HUES6 (cell line): ENCODE measurements at regions not wholly inside any gene's neighbourhood (a gene's known extent, or its start where the extent isn't known, plus 50 kb on each side); places are given as distances from the start of the nearest gene placed in this dataset.

Source experiments
- H3K27ac ChIP-seq: 2 replicates; pipeline ENCODE4 v1.7.0; 2013; ENCODE audit warnings: low read depth, mild to moderate bottlenecking, low read length, inconsistent platforms
- H3K27me3 ChIP-seq: 2 replicates; pipeline ENCODE4 v1.6.1; 2013; ENCODE audit warnings: low read length; ENCODE audit not compliant: control insufficient read depth, insufficient read depth
- H3K36me3 ChIP-seq: 2 replicates; pipeline ENCODE4 v1.6.1; 2013; ENCODE audit warnings: low read length; ENCODE audit not compliant: control insufficient read depth, insufficient read depth
- H3K4me1 ChIP-seq: 2 replicates; pipeline ENCODE4 v1.6.1; 2013; ENCODE audit warnings: low read length; ENCODE audit not compliant: control insufficient read depth, insufficient read depth
- H3K4me3 ChIP-seq: 2 replicates; pipeline ENCODE4 v1.5.1; 2013; ENCODE audit warnings: low read depth, low read length
- H3K9ac ChIP-seq: one replicate; pipeline ENCODE4 v1.6.1; 2013; ENCODE audit warnings: mild to moderate bottlenecking, low read length
- H3K9me3 ChIP-seq: 2 replicates; pipeline ENCODE4 v1.6.1; 2013; ENCODE audit warnings: low read depth, low read length; ENCODE audit not compliant: control insufficient read depth, insufficient read depth

DNA sequence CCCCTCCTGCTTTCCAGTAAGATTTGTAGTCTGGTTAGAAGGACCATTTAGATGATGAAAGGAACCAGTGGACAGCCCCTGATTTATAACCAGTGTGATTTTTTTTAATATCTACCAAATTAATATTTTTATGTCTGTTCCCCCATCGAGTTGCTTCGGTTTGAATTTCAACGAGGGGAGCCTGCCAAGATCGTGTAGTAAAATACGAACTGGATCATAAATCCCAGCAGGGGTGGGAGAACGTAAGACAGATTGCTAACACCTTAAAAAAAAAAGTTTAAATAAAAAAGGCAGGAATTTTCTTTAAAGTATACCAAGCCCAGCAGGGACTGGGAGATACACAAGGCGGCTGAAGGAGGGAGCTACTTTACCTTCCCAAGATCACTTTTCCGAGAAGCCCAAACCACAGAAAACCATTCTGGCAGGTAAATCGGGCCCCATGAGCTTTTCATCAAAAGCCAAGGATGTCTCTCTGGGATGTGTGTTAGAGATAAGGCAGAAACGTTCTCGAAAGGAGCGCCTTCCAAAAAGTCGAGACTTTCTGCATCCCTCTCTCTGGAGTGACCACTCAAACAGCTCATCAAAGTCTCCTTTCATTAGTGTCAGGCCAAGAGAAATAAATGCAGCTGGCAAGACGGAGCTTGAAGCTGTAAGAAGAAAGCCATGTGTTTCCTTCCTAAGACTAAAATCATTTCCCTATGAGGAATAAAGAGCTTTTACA is 270.5 kb upstream of the NFE2L3 start:
- no peak overlapping the region for H3K9ac ChIP-seq
- no peak overlapping the region for H3K27ac ChIP-seq
- H3K4me1 ChIP-seq = no peaks in the 10 kb centered on the region
- no peaks in the 10 kb centered on the region for H3K36me3 ChIP-seq
- no peak overlapping the region for H3K4me3 ChIP-seq
- H3K27me3 ChIP-seq = no peaks in the 10 kb centered on the region
- peaks cover under 1% of the 10 kb centered on the region; the same call in 1 of the 2 replicates for H3K9me3 ChIP-seq

DNA sequence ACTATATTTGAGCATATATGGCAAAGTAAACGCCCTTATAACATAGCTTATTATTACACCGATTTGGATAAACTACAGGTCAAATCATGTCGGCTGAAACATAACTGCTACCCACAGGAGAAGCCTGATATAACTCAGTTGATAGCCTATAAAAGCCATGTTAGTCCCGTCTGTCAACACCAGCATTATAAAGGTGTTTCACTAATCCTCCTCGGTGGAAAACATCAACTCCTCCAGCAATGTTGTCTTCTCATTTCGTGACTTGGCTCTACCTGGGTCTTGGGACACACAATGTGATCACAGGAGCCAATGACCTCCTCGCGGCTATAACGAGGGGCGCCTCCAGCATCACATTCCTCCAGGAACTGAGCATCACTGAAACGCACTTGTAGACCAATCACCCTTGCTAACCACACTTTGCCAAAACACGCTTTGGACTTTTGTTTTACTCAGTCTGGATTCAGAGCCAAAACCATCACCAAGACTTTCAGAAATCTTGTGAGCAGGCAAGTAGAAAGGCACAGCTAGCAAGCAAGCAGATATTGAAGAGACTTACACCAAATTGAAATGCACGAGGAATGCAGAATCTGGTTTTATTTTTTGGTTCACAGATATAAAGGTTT is 269.7 kb upstream of the NFE2L3 start:
- Histone ChIP-seq H3K4me1 (no peaks in the 10 kb centered on the region), H3K4me3 (no peak overlapping the region), H3K27me3 (no peaks in the 10 kb centered on the region), H3K9me3 (no peaks in the 10 kb centered on the region), H3K9ac (no peak overlapping the region), H3K27ac (no peak overlapping the region), H3K36me3 (no peaks in the 10 kb centered on the region)

DNA sequence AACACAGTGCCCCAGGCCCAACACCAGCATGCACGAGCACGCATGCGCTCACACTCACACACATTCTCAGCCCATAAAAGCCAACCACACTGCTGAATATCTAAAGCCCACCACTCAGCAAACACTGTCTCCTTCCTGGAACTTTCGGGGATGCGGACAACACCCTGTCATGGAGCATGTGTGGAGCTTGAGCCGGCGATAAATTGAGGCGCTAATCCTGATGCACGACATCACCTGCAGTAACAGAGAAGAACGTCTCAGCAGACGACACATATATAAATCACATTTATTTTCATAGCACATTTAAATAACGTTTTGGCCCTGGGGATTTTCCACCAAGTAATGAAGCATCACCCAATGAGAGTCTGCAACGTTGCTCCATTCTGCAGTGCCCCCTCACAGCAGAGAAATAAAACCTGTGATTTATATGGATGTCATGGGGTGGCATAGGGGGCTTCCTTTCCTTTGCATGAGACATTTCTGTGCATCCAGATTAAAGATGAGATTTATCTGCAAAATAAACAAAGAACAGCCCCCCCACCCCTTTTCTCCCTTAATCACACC is 267.7 kb upstream of the NFE2L3 start:
- no peak overlapping the region for H3K27ac ChIP-seq
- no peaks in the 10 kb centered on the region for H3K36me3 ChIP-seq
- H3K4me3 ChIP-seq = no peak overlapping the region
- H3K4me1 ChIP-seq = no peaks in the 10 kb centered on the region
- H3K27me3 ChIP-seq = no peaks in the 10 kb centered on the region
- no peak overlapping the region for H3K9ac ChIP-seq
- no peaks in the 10 kb centered on the region for H3K9me3 ChIP-seq

DNA sequence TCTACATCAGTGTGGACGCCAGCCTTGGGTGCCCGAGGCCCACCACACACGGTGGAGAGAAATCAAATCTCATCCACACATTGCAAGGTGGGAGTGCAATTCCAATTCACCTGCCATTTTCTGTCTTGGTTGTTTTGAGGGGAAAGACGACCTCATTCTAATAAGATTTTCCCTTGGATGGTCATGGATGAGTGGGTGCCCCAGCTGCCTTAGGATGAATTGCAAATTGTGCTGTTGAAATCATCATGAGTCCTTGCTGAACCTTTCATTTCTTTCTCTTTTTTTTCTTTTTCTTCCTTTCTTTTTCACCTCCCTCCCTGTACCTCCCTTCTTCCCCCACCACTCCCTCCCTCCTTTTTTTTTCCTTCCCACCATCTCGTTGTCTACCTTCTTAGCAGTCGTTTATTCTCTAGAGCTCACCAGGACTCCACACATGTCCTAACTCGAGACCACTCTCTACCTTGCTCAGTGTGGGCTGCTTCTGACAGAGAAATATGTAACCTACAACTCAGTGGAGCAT is 266.9 kb upstream of the NFE2L3 start:
- Histone ChIP-seq H3K4me1 (no peaks in the 10 kb centered on the region), H3K27ac (no peak overlapping the region), H3K27me3 (no peaks in the 10 kb centered on the region), H3K9me3 (no peaks in the 10 kb centered on the region), H3K9ac (no peak overlapping the region), H3K36me3 (no peaks in the 10 kb centered on the region), H3K4me3 (no peak overlapping the region)

DNA sequence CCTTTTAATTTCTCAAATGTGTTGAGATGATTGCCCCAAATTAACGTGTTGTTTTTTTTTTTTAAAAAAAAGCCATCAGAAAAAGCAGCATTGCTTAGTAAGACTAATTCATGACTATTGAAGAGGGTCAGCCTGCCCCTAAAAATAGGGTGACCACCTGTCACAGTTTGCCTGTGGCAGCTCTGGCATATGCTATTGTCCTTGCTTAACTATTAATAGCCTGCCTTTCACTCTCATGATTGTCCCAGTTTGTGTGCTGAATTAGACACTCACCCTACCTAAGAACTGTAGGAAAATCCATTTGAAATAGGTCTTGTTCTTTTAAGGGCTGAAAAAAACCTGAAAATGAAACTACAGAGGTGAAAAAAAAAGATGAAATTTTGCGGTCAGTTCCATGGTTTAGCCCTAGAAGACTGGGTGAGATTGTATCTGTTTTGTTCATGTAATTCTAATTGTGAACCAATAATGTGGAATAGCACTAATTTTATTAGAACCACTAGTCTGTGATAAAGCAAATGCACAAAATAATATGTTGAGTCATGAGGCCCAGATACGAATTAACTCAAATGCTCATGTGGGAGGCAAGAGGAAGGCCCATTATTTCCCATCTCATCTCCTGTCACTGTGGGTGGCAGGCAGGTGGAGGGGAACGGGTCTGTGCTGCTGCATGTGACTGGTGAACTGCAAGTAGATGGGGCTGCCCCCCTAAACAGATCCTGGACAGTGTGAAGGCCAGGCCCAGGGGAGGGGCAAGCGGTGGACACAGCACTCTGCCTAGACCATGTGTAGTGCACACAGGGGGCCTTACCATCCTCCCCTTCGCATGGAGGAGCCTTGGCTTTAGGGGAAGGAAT is 265.4 kb upstream of the NFE2L3 start:
- Histone ChIP-seq H3K4me1 (no peaks in the 10 kb centered on the region), H3K27ac (no peak overlapping the region), H3K9me3 (no peaks in the 10 kb centered on the region), H3K9ac (no peak overlapping the region), H3K36me3 (no peaks in the 10 kb centered on the region), H3K4me3 (no peak overlapping the region), H3K27me3 (no peaks in the 10 kb centered on the region)

DNA sequence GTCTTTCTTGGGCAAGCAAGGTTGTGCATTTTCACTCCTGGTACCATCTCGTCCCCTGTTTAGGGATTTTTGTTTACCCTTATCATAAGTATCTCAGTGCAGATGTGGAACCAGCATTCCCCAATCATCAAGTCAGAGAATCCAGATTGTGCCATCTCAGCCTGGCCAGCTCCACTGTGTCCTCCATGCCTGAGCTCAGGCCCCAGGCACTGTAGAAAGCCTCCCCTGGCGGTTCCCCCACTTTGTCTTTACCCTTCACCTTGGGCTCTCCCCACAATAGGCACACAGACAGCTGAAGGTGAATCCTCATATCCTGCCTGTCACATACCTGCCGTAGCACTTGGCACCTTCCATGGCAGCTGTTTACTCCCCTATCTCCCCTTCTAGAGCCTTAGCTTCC is 264.7 kb upstream of the NFE2L3 start:
- no peaks in the 10 kb centered on the region for H3K36me3 ChIP-seq
- H3K9me3 ChIP-seq = no peaks in the 10 kb centered on the region
- no peak overlapping the region for H3K27ac ChIP-seq
- H3K27me3 ChIP-seq = no peaks in the 10 kb centered on the region
- H3K4me1 ChIP-seq = no peaks in the 10 kb centered on the region
- H3K4me3 ChIP-seq = no peak overlapping the region
- no peak overlapping the region for H3K9ac ChIP-seq

DNA sequence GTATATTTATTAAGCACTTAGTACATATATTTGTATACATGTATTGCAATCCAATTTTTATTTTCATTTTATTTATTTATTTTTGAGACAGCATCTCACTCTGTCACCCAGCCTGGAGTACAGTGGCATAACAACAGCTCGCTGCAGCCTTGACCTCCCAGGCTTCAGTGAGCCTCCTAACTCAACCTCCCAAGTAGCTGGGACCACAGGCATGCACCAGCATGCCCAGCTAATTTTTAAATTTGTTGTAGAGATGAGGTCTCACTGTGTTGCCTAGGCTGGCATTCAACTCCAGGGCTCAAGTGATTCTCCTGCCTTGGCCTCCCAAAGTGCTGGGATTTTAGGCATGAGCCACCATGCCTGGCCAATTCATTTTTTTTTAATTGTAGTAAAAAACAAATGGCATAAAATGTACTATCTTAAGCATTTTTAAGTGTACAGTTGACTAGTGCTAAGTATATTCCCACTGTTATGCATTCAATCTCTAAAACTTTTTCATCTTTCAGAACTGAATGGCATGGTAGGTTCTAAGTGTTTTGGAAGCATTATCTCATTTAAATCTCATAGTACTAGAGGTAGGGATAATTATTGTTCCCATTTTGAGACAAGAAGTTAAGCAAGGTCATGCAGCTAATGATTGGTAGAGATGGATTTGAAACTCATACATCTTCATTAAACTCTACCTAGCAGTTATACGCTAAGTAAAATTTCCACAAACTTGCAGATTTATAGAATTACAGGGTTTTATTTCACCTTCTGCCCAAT is 264.0 kb upstream of the NFE2L3 start:
- Histone ChIP-seq H3K27me3 (no peaks in the 10 kb centered on the region), H3K36me3 (no peaks in the 10 kb centered on the region), H3K4me3 (no peak overlapping the region), H3K27ac (no peak overlapping the region), H3K4me1 (no peaks in the 10 kb centered on the region), H3K9me3 (no peaks in the 10 kb centered on the region), H3K9ac (no peak overlapping the region)

DNA sequence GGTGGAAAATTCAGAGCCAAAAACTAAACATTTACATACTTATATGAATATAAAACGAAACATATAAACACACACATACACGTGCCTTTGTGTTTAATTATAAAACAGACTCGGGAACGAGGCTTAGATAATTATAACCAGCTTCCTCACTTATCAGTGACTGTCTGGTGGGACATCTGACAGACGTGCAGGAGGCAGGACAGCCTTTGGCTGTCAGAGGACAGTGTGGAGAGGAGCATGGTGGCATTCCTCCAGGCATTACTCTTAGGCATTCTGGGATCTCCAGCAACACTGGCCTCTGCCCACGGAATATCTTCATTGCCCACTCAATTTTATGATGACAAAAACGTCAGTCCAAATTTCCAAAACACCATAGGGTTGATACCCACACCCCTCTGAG is 262.2 kb upstream of the NFE2L3 start:
- no peaks in the 10 kb centered on the region for H3K36me3 ChIP-seq
- peaks cover 1% of the 10 kb centered on the region for H3K4me1 ChIP-seq

DNA sequence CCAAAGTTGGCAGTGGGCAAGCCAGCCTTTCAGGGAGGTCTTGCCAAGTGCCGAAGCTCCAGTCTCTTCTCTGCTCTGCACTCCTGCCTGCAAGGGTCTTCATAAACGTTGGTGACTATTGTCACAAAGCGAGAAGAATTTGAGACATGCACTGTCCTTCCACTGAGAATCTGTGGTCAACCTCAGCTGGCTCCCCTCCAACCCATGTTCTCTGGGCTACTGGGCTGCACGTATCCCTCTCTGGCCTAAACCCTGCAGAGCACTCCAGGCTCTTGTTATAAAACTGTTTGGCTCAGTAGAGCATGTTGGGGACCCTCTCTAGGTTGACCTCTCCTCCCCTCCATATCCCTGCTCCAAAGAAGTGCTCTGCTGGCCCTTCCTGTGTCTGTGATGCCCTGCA is 260.4 kb upstream of the NFE2L3 start:
- H3K9ac ChIP-seq = no peak overlapping the region
- no peaks in the 10 kb centered on the region for H3K36me3 ChIP-seq
- H3K27ac ChIP-seq = no peak overlapping the region
- no peaks in the 10 kb centered on the region for H3K27me3 ChIP-seq
- H3K4me1 ChIP-seq = peaks cover 6% of the 10 kb centered on the region
- no peaks in the 10 kb centered on the region for H3K9me3 ChIP-seq
- H3K4me3 ChIP-seq = no peak overlapping the region

More for the DNA sequence above, 262.2 kb upstream of the NFE2L3 start:
- Histone ChIP-seq H3K9me3 (no peaks in the 10 kb centered on the region), H3K27ac (no peak overlapping the region), H3K9ac (no peak overlapping the region), H3K4me3 (no peak overlapping the region), H3K27me3 (no peaks in the 10 kb centered on the region)

DNA sequence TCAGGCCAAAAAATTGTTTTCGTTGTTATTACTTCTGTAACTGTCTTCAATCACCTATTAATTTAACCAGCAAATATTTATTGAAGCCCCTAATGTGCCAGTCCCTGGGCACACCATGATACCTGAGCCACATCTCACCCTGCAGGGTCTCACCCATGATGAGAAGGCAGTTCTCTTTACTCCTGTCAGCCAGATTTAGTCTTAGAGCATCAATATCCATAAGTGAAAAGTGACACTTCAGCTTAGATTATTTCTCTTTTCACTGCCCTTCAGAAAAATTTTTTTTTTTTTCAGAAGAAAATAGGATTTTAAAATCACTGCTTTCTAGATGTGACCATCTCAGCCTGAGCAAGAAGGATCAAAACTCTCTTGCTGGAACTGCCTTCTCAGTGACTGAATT is 258.6 kb upstream of the NFE2L3 start:
- Histone ChIP-seq H3K27ac (no peak overlapping the region), H3K27me3 (no peaks in the 10 kb centered on the region), H3K4me1 (peaks cover 6% of the 10 kb centered on the region), H3K4me3 (no peak overlapping the region), H3K36me3 (no peaks in the 10 kb centered on the region), H3K9me3 (no peaks in the 10 kb centered on the region), H3K9ac (no peak overlapping the region)
